ENCODE measurements at regions not wholly inside any gene's neighbourhood (a gene's known extent, or its start where the extent isn't known, plus 50 kb on each side); places are given as distances from the start of the nearest gene placed in this dataset.
"Not testable (repeated sequence)": the region's sequence is repeated elsewhere in the genome, so short reads cannot be mapped to it uniquely, and the experiment has no call there.

DNA sequence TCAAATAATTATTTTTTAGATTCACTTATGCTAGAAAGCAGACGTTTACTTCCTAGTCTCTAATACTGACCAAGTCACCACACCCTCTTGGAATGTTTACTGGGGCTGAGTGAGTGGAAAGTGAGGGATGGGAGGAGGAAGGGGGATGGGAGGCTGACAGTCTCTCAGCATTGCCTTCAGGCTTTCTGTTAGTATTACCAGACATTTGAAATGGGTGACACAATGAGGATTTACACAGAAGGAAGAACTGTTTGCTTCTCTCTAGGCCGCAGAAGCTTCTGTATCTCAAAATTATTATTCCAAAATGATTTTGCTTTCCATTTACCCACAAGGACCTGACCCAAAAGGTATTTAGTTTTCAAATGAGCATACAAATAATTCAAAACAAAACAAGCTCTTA, 232.8 kb upstream of the ZNF608 start:
- intact Hi-C loops (cut with DNase I), result loop anchor here (5.0 kb wide), 1 partner anchor 47 kb away; no protein-coding TSS in a partner anchor
- no peak for DNase-seq

DNA sequence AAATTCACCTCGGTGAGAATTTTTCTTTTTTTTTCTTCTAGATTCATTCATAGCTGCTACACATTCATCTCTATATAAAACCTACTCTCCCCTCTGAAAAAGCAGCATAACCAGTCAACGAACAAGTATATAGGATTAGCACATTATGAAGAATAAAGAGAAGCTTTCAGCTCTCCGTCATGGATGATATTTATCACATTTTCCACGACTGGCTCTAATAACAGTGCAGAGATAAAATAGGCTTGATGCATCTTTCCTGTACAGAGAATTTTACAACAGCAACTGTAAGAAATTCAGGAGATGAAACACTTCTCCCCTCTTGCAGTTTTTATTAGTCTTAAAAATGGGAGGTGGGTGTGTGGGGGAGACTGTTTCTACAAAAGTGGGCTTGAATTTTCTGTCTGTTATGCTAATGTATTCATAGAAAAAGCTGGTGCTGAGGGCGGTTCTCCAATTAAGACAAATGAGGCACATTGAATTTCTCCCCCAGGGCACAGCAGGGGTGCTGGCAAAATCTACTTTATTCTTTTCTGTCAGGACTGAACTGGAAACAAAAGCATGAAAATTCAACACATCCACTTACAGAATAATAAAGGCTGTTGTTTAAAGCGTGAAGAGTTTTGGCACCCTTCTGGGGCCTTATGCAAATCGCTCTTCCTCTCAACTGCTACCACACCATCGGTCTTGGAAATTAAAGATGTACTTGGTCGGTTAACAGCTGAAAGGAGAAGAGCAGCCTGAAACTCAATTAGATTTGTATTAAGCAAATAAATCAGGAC, 233.9 kb upstream of the ZNF608 start:
- intact Hi-C loops (cut with DNase I), result no loop called here
- DNase-seq, result peak in 37 of 42 donors; percentile 10 to 86 (median 50)

DNA sequence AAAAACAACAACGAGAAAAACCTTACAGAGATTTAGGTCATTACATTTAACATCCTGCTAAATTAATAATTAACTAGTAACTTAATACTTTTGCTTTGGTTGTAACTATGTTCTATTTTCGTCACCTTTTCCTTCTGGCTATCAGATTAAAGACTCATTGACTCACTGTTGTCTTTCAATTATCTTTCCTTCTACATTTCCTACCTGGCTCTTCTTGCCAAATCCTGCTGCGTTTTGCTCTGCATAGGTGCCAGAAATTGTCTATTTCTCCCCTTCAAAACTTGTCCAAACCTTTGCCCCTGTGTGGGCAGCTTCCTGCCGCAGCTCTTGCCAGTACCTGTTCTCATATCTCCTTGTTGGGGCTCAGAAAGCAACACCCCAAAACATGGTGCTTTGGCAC, 235.5 kb upstream of the ZNF608 start:
- DNase-seq, result no peak
- intact Hi-C loops (cut with DNase I), result no loop called here

DNA sequence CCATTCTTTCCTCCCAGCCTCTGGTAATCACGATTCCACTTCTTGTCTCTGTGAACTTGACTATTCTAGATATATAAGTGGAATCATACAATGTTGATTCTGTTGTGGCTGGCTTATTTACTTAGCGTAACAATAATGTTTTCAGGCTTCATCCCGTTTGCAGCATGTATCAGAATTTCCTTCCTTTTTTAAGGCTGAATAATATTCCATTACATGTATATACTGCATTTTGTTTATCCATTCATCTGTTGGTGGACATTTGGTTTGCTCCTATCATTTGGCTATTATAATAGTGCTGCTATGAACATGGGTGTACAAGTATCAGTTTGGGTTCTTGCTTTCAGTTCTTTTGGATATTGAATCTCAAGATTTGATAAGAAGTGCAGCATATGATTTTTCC, 239.7 kb upstream of the ZNF608 start:
- intact Hi-C loops (cut with DNase I), result no loop called here
- DNase-seq, result no peak

DNA sequence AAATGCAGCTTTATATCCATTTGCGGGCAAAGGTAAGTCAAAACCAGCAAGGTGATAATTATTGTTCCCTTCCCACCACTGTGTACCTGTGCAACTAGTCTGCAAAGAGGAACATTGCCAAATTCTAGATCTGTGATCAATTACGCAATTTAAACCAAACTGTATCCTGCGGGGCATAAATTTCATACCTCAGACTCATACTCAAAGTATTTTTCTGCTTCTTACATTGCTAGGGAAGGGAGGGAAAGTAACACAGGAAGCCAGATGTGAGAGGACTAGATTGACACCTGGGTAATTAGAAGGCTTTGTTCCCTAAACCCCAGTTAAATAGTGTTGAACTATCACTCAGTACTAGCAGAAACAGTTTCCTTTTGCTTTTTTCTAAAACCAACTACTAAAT, 240.2 kb upstream of the ZNF608 start:
- intact Hi-C loops (cut with DNase I), result no loop called here
- no peak for DNase-seq

DNA sequence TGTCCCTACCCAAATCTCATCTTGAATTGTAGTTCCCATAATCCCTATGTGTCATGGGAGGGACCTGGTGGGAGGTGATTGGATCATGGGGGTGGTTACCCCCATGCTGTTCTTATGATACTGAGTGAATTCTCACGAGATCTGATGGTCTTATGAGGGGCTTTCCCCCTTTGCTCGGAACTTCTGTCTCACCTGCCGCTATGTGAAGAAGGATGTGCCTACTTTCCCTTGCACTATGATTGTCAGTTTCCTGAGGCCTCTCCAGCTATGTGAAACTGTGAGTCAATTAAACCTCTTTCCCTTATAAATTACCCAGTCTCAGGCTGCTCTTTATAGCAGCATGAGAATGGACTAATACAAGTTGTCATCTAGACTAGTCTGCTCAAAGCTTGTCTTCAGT, 241.3 kb upstream of the ZNF608 start:
- DNase-seq; intact Hi-C loops (cut with DNase I): not testable (repeated sequence)

DNA sequence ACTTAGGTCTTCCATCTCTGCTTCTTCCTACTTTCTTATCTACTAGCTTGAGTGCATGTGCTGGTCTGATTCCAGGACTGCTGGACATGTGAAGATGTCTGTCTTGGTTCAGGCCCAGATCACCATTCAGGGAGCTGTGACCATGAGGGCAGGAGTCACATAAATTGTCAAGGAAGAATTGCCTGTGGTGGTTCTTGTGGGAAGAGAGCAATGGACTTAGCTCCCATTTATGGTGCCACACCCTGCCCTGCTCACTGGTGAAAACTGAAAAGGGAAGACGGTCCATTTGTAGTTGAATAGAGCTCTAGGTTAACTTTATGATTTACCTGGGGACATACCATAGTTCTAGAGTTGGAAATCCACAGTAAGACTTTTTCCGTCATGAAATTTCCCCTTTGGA, 244.3 kb upstream of the ZNF608 start:
- intact Hi-C loops (cut with DNase I), result no loop called here
- DNase-seq, result no peak

DNA sequence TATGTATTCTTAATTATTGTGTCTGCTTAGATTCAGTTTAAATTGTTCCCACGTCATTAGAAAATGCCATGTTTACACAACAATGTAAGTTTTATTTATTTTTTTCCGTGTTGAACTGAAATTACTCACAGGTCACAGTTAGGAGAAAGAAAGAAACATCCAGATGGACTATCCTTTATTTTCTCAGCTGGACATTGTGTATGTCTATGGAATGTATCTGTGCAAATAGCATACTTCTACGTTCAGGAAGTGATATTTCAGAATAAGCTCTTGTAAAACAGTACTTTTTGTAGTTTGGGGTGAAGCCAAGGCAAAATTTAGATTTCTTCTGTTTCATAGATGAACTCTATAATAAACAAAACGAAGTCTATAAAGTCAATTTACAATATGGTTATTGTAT, 249.0 kb upstream of the ZNF608 start:
- intact Hi-C loops (cut with DNase I), result no loop called here
- no peak for DNase-seq

DNA sequence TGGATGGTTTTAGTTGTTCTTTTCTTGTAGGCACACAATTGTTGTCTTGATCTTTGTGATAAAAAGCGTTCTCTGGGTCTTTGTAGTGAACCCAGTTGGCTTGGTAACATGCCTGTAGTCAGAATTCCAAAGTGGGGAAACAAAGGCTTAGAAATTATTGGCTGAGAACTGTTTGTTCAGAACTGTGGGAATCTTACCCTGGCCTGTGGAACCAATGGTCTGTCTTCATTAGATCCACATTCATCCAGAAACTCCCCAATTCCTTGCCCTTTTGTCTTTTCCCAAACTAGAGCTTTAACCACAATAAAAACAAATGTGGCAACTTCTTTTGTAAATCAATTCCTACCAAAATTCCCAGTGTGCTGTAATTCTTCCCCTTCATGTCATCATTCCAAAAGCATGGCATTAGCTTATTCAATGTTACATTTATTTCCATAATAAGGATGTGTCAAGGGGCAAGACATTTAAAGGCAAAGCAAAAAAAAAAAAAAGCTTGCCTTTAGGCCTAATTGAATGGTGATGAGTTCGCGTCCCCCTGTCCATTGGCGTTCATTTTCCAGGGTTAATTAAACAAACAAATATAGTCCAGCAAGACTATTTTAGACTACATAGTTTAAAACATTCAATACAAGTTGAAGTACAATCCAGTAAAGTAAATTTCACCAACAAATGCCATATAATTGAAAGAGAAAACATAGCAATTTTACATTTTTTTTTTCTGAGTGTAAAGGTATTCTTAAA, 249.8 kb upstream of the ZNF608 start:
- intact Hi-C loops (cut with DNase I), result no loop called here
- DNase-seq, result no peak

DNA sequence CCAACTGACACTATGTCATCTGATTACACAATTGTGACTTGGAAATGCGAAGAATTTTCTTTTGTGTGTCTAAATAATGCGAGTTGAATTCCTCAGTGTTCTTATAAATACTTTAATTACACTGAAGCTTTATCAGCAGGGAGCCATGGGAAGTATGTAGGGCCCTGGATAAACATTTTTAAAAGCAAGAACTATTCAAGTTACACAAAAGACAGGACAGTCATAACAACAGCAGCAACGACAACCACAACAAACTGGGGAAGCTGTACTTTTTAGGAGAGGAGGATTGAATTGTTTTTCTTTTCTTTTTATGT, 250.3 kb upstream of the ZNF608 start:
- DNase-seq, result no peak
- intact Hi-C loops (cut with DNase I), result no loop called here

DNA sequence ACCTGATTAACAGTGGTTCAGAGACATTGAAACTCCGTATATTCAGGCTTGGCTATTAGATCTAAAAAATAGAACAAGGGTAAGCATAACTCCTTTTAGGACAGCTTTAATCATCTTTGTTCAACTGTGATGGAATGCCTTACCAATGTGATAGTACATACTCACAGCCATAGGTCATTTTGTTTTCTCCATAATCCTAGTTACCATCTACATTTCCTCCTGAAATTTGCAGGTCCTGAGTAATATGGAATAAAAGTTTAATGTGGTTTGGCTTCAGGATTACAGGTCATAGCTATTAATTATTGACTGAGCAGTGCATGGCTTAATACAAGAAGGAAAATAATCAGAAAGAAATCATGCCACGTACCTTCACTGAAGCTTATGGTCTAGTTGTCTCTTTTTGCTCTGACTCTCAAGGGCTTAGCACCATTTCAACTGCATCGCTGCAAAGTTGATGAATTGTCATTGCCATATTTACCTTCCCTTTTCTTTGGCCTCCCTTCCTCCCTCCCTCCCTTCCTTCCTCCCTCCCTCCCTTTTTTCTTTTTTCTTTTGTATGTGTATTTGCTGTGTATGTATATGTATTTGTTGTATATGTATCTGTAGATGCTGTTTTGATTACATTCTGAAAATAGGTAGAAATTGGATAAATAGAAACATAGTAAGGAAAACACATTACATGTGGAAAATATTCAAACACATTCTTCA, 250.9 kb upstream of the ZNF608 start:
- intact Hi-C loops (cut with DNase I), result no loop called here

DNA sequence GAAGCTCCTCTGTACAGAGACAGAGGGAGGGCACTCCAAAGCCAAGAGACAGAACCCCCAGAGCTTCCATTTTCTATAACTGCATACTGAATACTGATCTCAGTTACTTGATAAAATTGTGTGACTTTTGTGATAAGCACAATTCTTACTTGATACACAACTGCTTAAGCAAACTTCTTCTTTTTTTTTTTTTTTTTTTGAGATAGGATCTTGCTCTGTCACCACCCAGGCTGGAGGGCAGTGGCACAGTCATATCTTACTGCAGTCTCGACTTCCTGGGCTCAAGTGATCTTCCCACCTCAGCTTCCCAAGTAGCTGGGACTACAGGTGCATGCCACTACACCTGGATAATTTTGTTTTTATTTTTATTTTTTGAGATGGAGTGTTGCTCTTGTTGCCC, 252.1 kb upstream of the ZNF608 start:
- no peak for DNase-seq
- intact Hi-C loops (cut with DNase I), result no loop called here

More for the DNA sequence above, 250.9 kb upstream of the ZNF608 start:
- no peak for DNase-seq

DNA sequence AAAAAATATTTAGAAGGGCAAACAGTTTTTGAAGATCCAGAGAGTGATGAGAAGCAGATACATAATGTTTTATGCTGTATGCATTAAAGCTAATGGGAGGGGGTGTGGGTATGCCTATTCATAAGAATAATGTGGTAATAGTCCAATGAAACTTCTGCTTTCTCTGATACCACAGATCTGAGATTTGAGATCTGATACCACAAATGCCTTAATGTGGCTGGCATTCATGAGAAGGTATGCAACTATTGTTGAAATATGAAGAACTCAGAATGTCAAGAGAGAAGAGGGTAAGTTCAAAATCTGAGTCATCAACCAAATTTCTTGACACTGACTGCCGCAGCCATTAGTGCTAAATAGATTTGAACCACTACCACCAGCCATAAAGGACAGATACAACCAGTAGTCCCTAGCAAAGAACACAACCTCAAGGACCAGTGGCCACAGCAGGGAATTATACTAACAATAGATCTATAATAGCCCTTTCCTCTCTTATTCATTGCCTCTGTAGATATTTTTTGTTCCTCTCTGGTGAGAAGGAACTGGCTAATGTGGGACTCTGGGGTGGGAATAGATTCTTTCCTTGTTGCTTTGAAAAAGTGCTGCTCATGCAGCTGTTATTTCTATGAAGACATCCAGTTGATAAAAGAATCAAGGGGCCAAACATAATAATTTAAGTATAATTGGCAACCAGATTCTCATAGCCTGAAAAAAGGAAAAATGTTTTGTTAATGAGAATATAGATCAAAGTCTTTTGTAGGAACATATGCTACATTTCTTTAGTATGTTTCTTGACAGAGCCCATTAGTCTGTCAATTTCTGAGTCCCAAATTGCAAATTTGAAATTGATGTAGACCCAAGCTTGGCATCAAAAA, 256.5 kb upstream of the ZNF608 start:
- intact Hi-C loops (cut with DNase I), result no loop called here
- no peak for DNase-seq

DNA sequence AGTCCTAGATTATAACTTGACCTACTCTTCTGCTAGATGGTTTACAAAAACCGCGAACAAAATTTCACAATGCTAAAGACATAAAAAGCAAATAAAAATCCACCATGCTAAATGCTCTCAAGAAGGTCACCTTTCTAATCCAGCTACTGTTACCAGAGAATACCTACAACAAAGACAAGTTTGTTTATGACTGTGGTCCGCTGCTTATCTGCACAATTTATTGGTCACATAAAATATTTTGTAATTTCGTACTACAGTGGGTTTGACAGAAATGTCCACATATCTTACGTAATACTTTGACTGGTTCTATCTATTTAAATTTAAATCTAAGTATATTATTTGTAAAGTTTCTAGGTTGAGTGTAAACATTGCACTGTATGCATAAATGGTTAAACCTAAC, 257.6 kb upstream of the ZNF608 start:
- DNase-seq, result no peak
- intact Hi-C loops (cut with DNase I), result no loop called here

DNA sequence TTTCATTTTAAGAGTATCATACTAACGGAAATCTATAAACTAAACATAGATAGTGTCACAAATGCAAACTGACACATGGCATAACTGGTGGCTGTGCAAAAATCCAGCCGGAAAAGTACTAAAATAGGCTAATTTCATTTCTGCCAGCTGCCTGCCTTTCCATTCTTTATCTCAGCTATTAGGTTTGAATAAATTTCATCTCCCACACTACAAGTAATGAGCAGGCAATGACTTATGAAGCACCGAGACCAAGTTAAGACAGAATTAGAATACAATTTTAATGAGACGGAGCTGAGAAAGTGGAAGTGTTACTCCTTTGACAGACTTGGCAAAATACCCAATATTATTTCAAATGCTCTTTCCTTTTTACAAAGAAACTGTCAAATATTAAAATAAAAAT, 258.8 kb upstream of the ZNF608 start:
- intact Hi-C loops (cut with DNase I), result no loop called here
- peak in 3 of 42 donors; percentile 5 to 10 (median 7) for DNase-seq

DNA sequence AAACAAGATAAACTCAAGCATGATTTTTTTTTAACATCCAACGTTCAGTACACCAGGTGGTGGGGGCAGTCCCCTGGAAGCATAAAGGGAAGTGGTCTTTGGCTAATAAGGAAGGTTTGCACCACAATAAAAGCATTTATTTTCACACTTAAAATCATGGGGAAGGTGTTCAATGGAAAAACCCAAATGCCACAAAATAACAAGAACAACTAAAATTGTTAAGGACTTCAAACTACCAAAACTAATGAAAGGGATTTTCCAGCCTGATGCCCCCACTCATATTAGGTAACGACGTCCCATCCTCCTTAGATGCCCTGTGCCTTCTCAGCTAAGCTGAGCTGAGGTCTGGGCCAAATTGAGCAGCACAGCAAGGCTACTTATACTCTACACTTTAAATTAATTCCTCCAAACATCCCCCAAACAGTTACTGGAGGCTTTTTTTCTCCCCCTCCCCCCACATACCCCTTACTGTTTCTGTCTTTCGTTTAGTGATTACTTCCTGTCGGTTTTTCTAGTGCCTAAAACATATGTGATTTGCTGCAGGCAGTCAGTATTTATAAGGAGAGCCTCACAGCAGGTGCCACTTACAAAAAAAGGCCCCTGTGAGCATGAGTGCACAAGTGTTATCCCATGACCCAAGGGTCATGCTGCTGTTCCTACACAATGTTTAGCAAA, 259.7 kb upstream of the ZNF608 start:
- intact Hi-C loops (cut with DNase I), result no loop called here
- DNase-seq, result no peak

DNA sequence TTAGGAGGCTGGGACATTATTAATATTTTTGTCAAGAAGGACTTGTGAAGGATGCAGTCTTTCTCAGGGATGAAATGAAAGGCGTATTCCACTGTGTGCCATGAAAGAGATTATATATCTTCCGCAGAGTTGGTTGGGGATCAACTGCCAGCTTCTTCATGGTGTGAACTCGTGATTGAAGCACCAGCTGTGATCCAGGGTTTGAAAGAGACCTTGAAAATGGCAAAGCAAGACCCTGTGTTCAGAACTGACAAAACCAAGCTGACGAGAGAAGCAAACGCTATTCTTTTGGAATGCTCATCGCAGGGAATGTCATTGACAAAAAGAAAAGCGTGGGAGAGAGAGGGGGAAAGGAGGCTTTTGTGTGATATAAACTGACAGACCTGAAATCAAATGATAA, 263.9 kb upstream of the ZNF608 start:
- DNase-seq, result no peak
- intact Hi-C loops (cut with DNase I), result no loop called here

DNA sequence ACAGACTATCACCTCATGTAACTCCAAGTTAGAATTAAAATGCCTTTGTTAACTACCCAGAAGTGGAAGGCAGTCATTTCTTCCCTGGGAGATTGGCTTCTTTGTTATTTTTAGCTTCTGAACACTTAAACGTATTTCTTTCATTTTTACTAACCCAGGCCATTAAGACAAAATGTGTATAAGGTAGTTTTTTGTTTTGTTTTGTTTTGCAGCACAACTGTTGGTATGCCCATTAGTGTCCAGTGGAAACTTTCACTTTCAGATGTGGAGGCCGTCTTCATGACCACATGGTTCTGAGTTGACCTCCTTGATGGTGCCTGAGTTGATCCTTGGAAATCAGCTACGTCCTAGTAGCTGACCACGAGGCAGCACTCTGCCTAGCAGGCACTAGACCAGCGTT, 264.6 kb upstream of the ZNF608 start:
- no peak for DNase-seq
- intact Hi-C loops (cut with DNase I), result no loop called here

DNA sequence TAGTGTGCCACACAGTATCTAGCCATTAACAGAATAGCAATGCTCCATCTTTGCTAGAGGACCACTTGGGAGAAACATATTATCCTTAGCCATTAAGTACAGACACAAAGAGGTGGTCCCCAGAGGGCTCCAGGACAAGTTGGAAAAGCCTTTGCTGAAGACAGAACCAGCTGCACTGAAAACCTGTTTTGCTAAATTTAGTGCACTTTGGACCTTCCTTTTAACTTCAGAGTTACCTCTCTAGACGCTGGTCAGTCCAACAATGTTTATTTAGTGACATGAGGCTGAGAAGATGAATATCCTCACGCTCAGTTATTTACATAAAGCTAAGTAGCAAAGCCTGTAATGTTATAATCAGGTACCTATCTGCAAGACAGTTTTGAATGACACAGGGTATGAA, 265.0 kb upstream of the ZNF608 start:
- no peak for DNase-seq
- intact Hi-C loops (cut with DNase I), result no loop called here

Measured in head of caudate nucleus (tissue), 42 donors.